ENCODE measurements at regions not wholly inside any gene's neighbourhood (a gene's known extent, or its start where the extent isn't known, plus 50 kb on each side); places are given as distances from the start of the nearest gene placed in this dataset.

DNA sequence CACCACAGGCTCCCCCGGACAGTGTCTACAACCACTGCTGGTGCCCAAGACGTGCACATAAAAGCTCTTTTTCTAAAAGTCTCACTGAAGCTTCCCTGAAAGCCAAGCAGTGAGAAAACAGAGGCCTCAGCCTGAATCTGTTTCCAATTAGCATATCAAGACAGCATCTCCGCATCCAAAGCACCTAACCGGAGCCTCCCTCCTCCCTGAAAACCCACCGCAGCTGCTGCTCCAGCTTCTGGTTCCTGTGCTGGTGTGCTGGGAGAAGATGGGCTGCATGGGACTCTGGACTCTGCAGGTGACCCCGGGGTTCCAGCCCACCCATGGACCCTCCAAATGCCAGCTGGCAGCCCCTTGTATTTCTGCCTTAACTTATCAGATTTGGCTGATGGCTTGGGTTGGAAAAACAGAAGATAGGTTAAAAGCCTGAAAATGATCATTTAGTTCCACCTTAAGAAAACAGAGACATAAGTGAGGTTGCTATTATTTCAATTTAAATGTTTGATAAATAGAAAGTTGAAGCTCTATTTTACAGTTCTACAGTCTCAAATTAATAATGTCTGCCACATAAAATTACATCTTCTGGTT, 103.3 kb downstream of the TMEM18 start:
- DNase-seq, result no peak

DNA sequence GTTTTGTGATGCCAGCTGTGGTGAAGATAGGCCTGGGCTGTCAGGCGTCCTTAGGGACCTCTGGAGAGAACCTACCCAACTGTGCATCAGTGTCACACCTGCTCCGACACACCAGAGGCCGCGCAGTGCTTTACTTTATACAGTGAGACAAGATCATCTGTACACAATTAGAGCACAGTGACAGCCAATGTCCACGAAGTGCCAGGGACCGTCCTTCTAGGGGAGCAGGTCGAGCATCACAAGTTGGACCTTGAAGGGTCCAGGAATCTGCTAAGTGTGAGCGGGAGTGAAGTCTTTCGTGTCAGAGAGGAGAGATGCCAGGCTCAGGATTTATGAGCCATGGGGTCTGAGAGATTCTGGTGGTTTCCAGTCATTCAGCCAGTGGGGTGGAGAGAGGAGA, 104.2 kb downstream of the TMEM18 start:
- no peak for DNase-seq

- no peak for DNase-seq
Measured at GRCh38 chr2:569681-570080, 107.5 kb downstream of the TMEM18 start.

GRCh38 chr2:568639-569235, 108.5 kb downstream of the TMEM18 start:
- DNase-seq, result no peak

DNA sequence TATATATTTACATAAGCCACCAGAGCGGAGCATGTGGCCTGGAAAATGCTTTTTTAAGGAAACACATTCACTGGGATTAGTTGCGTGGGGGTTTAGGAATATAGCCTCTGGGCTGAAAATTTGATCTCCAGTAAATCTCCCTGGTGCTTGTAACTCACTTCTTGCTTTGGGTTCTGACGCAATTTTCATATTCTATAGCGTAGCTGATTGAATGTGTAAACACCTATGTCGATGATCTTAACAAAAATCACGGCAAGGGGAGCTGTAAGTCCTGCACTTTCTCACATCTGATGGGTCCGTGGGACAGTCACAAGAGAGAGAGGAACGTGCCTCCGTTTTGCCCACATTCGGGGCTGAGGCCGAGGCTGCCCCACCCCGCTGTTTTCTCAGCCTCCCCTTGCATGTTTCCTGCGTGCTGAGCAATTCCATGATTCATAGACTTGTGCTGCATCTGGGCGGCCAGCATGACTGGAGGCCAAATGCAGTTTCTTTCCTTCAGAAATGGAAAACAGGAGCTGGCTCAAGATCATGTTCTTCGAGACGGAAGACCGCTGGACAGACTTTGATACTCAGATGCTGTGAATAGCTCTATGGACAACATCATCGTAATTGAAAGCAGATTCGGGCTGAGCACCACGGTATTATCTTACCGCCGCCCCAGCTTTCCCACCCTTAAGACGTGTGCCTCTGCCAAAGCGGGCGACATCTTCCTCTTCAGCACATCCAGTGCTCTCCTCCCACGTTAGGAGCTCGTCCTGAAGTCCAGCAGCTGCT, 109.2 kb downstream of the TMEM18 start:
- DNase-seq, result no peak

DNA sequence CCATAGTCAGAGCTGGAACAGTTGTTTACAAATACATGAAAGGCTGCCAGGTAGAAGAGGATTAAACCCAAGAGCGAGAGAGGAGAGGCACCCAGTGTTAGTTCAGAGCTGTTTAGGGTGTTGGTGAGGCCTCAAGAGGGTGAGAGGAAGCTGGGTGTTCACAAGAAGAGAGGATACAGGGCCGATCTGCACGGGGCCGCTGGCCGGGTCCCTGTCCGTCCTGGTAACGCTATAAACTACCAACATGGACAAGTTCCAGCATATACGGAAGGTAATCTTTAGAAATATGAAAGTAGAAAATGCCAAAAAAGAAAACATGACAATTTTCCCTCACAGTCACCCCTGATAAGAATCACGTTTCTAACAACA, 109.7 kb downstream of the TMEM18 start:
- DNase-seq, result no peak

- no peak for DNase-seq
Measured at GRCh38 chr2:566379-567313, 110.6 kb downstream of the TMEM18 start.

- DNase-seq, result no peak
Measured at GRCh38 chr2:564471-565181, 112.6 kb downstream of the TMEM18 start.

GRCh38 chr2:563512-563911, 113.7 kb downstream of the TMEM18 start:
- DNase-seq, result no peak

- DNase-seq, result no peak
Measured at GRCh38 chr2:562391-563364, 114.5 kb downstream of the TMEM18 start.

DNA sequence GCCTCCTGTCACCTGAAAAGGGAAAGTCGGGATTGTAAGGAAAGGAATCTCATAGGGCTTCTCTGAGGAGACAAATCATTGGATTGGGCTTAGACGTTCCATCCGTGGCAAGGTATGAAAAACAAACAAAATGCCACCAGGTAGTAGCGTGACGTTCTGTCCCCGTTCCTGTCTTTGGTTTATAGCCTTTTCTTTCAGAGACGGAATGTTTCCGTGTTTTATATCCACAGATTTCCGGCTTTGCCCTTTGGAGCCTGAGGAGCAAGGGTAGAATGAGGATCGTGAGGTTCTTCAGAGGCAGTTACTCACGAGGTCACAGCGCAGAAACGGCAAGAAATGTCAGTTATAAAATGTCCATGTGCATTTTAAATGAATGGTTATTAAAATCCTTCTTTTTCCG, 118.3 kb downstream of the TMEM18 start:
- DNase-seq, result no peak

DNA sequence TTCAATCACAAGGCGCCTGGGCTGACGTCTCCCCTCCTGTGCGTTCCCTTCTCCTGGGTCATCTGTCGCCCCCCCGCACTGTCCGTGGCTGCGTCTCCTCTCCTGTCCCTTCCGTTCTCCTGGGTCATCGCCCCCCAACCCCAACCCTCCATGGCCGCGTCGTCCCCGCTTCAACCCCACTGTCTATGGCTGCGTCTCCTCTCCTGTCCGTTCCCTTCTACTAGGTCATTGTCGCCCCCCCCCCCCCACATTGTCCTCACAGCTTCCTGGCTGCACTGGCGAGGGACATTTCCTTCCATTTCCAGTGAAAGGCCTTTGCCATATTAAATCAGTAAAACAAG, 118.9 kb downstream of the TMEM18 start:
- DNase-seq, result no peak

DNA sequence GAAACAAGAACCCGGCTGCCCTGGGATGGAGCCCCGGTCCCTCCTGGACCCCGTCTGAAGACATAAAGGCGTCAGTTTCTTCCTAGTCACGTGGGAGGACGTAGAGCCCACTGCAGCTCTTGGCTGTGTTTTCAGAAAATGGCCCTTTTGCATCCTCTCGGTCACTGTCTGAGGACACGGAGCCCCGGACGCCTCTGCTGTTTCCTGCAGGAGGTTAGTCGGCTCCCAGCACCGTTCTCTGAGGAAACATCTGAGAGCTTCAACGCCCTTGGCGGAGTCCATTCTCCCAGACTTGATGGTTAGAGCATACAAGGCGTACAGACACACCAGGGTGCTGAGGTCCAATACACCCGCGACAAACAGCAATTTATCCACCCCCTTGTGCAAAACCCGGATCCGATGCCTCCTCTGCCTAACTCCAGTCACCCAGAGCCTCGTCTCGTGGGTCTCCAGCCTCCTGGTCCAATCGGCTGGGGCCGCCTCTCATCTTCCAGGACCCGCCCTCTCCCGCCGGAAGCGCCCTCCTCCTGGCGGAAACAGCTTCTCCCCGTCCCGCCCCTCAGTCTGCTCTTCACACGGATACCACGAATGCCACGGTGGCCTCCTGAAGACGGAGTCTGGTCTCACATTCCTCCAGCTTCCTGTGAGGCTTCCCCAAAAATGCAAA, 119.4 kb downstream of the TMEM18 start:
- DNase-seq, result no peak

- DNase-seq, result peak; percentile 49
Measured at GRCh38 chr2:556485-556884, 120.7 kb downstream of the TMEM18 start.

- DNase-seq, result peak; percentile 47
Measured at GRCh38 chr2:555164-555922, 121.9 kb downstream of the TMEM18 start.

DNA sequence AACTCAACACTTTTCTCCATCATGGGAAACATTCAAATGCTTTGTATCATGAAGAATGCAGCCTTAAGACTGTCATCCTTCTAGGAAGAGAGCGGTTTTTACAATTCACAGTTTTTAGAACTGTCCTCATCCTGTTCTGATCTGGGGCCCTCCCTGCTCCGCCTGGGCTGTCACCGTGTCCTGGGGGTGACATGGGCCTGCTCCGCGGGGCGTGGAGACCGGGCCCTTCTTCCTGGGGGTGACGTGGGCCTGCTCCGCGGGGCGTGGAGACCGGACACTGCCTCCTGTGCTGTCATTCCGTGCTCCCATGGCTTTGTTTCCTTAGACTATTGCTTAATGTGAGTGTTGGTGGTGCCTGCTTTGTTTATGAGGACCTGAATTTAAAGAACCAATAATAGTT, 122.8 kb downstream of the TMEM18 start:
- DNase-seq, result no peak

DNA sequence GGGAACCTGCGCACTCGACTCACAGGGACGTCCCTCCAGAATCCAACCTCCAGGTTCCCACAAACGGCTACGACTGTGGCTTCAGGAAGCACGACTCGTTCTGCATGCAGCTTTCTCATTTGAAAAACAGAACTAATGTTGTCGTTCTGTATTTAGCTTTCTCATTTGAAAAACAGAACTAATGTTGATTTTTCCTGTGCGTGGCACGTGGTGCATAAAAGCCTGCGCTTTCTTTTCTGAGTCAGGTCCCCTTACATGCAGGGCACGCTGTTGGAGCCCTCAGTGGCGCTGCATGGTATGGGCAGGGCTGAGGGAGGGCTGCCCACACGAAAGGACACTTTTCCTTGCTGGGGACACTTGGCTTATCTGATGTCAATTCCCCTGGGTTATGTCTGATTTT, 124.3 kb downstream of the TMEM18 start:
- DNase-seq, result no peak

- no peak for DNase-seq
Measured at GRCh38 chr2:551621-552020, 125.6 kb downstream of the TMEM18 start.

DNA sequence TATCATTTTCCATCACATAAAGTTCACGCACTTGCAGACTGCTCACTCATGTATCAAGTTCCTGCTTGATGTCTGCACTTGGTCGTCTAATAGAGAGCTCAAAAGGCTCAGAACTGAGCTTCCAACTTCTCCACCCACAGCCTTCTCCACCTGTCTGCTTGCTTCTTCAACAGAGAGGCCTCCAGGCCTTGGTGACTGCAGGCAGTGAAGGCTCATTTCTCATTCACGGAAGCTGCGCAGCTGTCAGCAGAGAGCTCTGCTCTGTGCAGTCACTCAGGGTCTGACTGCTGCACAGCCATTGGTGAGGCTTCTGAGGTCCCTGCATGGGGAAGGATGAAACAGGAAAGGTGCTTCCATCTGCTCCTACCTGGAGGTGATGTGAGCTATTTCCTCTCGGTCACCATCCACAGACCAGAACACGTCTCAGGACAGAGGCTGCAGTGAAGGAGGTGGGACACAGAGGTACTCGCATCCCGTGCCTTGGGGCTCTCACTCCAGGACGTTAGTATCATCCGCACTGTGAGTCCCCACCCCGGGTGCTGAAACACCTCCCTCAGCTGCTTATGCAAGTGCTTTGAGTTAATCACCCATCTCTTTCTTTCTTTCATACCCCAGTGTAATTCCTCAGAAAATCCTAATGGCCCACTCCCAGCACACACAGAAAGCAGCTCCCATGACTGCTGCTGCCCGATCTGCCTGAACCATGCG, 126.2 kb downstream of the TMEM18 start:
- no peak for DNase-seq
